A673 (cell line): ENCODE measurements at regions not wholly inside any gene's neighbourhood (a gene's known extent, or its start where the extent isn't known, plus 50 kb on each side); places are given as distances from the start of the nearest gene placed in this dataset.

Experiments used
- BruUV-seq: library from RNA; stranded (reverse); fragments of 400-500 nt; replicated peaks from 2 replicates; lab custom pipeline; 2021; lab: Mats Ljungman, UMichigan
- CTCF ChIA-PET: fragments of 300-600 bp; sonication (Branson Sonifier 250); formaldehyde crosslinking; loops from one replicate; lab custom pipeline; 2022; ENCODE audit warnings: antibody characterized with exemption; lab: Charles Lee
- POLR2A ChIA-PET: fragments of 300-600 bp; sonication (Branson Sonifier 250); formaldehyde crosslinking; loops from one replicate; lab custom pipeline; 2022; ENCODE audit warnings: antibody characterized with exemption; ENCODE audit not compliant: low non-redundant PET; lab: Charles Lee
- DNase-seq: peaks from one replicate; pipeline ENCODE4 v3.0.0-alpha.2; 2015; ENCODE audit warnings: low spot score
- H3K27ac ChIP-seq: fragments of 200-600 bp; sonication (generic); 2 replicates; pipeline ENCODE4 v1.5.1; 2016; ENCODE audit warnings: mixed run types, low read depth, mild to moderate bottlenecking, mixed read lengths, antibody characterized with exemption, low read length; ENCODE audit not compliant: poor library complexity, severe bottlenecking
- H3K27me3 ChIP-seq: fragments of 200-600 bp; sonication (generic); replicated peaks from 2 replicates; pipeline ENCODE4 v1.6.1; 2017; ENCODE audit warnings: mixed run types, low read depth, mild to moderate bottlenecking, mixed read lengths, antibody characterized with exemption, low read length; ENCODE audit not compliant: insufficient read depth, poor library complexity
- H3K36me3 ChIP-seq: fragments of 200-600 bp; sonication (generic); 2 replicates; pipeline ENCODE4 v1.6.1; 2016; ENCODE audit warnings: mixed run types, mild to moderate bottlenecking, mixed read lengths, antibody characterized with exemption, low read length; ENCODE audit not compliant: insufficient read depth, poor library complexity, severe bottlenecking
- H3K4me1 ChIP-seq: fragments of 200-600 bp; sonication (generic); 2 replicates; pipeline ENCODE4 v1.6.1; 2017; ENCODE audit warnings: mixed run types, mild to moderate bottlenecking, mixed read lengths, antibody characterized with exemption, low read length; ENCODE audit not compliant: insufficient read depth, poor library complexity, severe bottlenecking
- H3K4me3 ChIP-seq: fragments of 200-600 bp; sonication (generic); 2 replicates; pipeline ENCODE4 v1.5.1; 2016; ENCODE audit warnings: low read depth, mixed run types, mild to moderate bottlenecking, mixed read lengths, low read length; ENCODE audit not compliant: poor library complexity, severe bottlenecking
- H3K9me3 ChIP-seq: fragments of 200-600 bp; sonication (generic); 2 replicates; pipeline ENCODE4 v1.6.1; 2016; ENCODE audit warnings: mixed run types, low read depth, mild to moderate bottlenecking, mixed read lengths, antibody characterized with exemption, low read length; ENCODE audit not compliant: poor library complexity, severe bottlenecking
- EZH2 ChIP-seq: fragments of 200-600 bp; sonication (generic); IDR thresholded peaks from 2 replicates; pipeline ENCODE4 v1.6.1; 2017; ENCODE audit warnings: borderline replicate concordance, low read depth, mild to moderate bottlenecking, mixed read lengths, antibody characterized with exemption, low read length; ENCODE audit not compliant: poor library complexity, severe bottlenecking
- intact Hi-C: fragments of 100-400 bp; cut with micrococcal nuclease; formaldehyde crosslinking; loops from one replicate; pipeline ENCODE4 v1.10.0; 2022; ENCODE audit not compliant: unreplicated experiment
- TF ChIP-seq, protein P1 (sequence below): fragments of 300-800, 200-600 bp; sonication (generic); conservative IDR thresholded peaks from 2 replicates; pipeline ENCODE4 v1.5.1; 2017; ENCODE audit warnings: low read depth, mild to moderate bottlenecking, antibody characterized with exemption, low read length, moderate library complexity, mixed read lengths

DNA sequence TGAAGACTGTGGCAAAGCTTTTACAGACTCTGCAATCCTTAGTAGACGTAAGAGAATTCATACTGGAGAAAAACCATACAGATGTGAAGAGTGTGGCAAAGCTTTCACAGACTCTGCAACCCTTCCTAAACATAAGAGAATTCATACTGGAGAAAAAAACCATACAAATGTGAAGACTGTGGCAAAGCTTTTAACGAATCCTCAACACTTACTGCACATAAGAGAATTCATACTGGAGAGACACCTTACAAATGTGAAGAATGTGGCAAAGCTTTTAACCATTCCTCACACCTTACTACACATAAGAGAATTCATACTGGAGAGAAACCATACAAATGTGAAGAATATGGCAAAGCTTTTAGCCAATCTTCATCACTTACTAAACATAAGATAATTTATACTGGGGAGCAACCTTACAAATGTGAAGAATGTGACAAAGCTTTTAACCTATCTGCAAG lies 50.1 kb upstream of the ZNF98 start:
- no TSS peak for BruUV-seq
- Histone ChIP-seq H3K9me3 (peaks cover 82% of the 10 kb centered on the region), H3K4me1 (no peaks in the 10 kb centered on the region), H3K27me3 (no peaks in the 10 kb centered on the region), H3K27ac (no peak overlapping the region), H3K36me3 (no peaks in the 10 kb centered on the region), H3K4me3 (no peak overlapping the region)
- TF ChIP-seq, protein P1, sequence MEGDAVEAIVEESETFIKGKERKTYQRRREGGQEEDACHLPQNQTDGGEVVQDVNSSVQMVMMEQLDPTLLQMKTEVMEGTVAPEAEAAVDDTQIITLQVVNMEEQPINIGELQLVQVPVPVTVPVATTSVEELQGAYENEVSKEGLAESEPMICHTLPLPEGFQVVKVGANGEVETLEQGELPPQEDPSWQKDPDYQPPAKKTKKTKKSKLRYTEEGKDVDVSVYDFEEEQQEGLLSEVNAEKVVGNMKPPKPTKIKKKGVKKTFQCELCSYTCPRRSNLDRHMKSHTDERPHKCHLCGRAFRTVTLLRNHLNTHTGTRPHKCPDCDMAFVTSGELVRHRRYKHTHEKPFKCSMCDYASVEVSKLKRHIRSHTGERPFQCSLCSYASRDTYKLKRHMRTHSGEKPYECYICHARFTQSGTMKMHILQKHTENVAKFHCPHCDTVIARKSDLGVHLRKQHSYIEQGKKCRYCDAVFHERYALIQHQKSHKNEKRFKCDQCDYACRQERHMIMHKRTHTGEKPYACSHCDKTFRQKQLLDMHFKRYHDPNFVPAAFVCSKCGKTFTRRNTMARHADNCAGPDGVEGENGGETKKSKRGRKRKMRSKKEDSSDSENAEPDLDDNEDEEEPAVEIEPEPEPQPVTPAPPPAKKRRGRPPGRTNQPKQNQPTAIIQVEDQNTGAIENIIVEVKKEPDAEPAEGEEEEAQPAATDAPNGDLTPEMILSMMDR = no peak
- no peak for TF ChIP-seq EZH2
- intact Hi-C loops = no loop called here
- POLR2A ChIA-PET = no interaction called here
- DNase-seq = no peak
- CTCF ChIA-PET = no interaction called here
